HepG2 (cell line): ENCODE measurements at regions not wholly inside any gene's neighbourhood (a gene's known extent, or its start where the extent isn't known, plus 50 kb on each side); places are given as distances from the start of the nearest gene placed in this dataset.

Experiments used
- MXI1 ChIP-seq: IDR thresholded peaks from 3 replicates; pipeline ENCODE4 v1.6.1; 2012; ENCODE audit warnings: low read depth, low read length, inconsistent platforms, borderline replicate concordance
- NFIC ChIP-seq: IDR thresholded peaks from 2 replicates; pipeline ENCODE4 v1.6.1; 2012; ENCODE audit warnings: mild to moderate bottlenecking, low read length, inconsistent platforms
- POLR2AphosphoS5 ChIP-seq: IDR thresholded peaks from 2 replicates; pipeline ENCODE4 v1.6.1; 2012; ENCODE audit warnings: low read depth, low read length
- SOX13 ChIP-seq, 3 experiments: fragments of 450-650 bp in 1 of 3; sonication (generic) in 1 of 3; formaldehyde crosslinking in 1 of 3; IDR thresholded peaks in 2 of 3; conservative IDR thresholded peaks in 1 of 3; 2 replicates each; pipeline versions ENCODE4 v1.5.0 to v1.6.1; 2016 to 2020; ENCODE audit warnings: antibody characterized with exemption in 1 of 3, mild to moderate bottlenecking in 1 of 3, missing compliant biosample characterization in 1 of 3, missing genetic modification reagents in 1 of 3, moderate library complexity in 1 of 3
- TARDBP ChIP-seq: sonication (generic); formaldehyde crosslinking; IDR thresholded peaks from 2 replicates; pipeline ENCODE4 v1.8.0; 2022; ENCODE audit warnings: mild to moderate bottlenecking, missing genetic modification reagents
- YY1 ChIP-seq: IDR thresholded peaks from 2 replicates; pipeline ENCODE4 v1.6.1; 2011; ENCODE audit warnings: low read length, low read depth, moderate library complexity, mild to moderate bottlenecking; ENCODE audit not compliant: insufficient read depth, insufficient replicate concordance
- TF ChIP-seq, protein P1 (sequence below): sonication (generic); formaldehyde crosslinking; IDR thresholded peaks from 2 replicates; pipeline ENCODE4 v1.4.0; 2020; ENCODE audit warnings: missing genetic modification reagents, low read depth, mild to moderate bottlenecking, borderline replicate concordance
- TF ChIP-seq, protein P2 (sequence below): sonication (generic); formaldehyde crosslinking; IDR thresholded peaks from 2 replicates; pipeline ENCODE4 v1.5.0; 2020; ENCODE audit warnings: missing genetic modification reagents
- TF ChIP-seq, protein P3 (sequence below): sonication (generic); formaldehyde crosslinking; IDR thresholded peaks from 2 replicates; pipeline ENCODE4 v1.4.0; 2020; ENCODE audit warnings: mild to moderate bottlenecking, missing genetic modification reagents
- TF ChIP-seq, protein P4 (sequence below): sonication (generic); formaldehyde crosslinking; IDR thresholded peaks from 2 replicates; pipeline ENCODE4 v1.5.0; 2020; ENCODE audit warnings: mild to moderate bottlenecking, missing genetic modification reagents, moderate library complexity

DNA sequence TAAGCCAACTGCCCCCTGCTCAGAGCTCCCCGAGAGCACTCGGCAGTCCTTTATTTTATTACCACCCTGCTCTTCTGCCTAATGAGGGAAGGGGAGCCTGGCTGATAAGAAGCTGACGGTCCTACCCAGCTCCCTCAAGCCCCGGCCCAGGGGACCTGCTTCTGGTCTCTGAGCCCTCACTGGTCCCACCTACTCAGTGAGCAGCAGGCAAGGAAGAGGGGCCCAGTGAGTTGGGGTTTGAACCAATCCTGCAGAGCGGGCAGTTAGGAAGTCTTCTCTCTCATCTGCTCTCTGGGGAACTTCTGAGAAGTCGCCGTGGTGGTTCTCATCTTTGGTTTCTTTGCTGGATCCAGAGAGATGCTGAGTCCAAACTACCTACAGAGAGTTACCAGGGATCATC lies 218.9 kb downstream of the NDUFA10 start:
- TF ChIP-seq MXI1 (no peak), YY1 (no peak), TARDBP (no peak), POLR2AphosphoS5 (no peak), SOX13 (IDR thresholded peaks at IDR 0.05) (no peak), SOX13 (CRISPR knock-in tag; conservative IDR thresholded peaks at IDR 0.05 in 1 of 2, IDR thresholded peaks at IDR 0.05 in 1 of 2) (no peak), NFIC (no peak)
- TF ChIP-seq, protein P1, sequence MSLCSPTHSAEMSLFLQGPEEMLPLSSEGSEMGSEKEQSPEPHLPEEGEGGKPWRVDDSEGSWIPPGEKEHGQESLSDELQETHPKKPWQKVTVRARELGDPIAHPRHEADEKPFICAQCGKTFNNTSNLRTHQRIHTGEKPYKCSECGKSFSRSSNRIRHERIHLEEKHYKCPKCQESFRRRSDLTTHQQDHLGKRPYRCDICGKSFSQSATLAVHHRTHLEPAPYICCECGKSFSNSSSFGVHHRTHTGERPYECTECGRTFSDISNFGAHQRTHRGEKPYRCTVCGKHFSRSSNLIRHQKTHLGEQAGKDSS (CRISPR knock-in tag), result no peak
- TF ChIP-seq, protein P2, sequence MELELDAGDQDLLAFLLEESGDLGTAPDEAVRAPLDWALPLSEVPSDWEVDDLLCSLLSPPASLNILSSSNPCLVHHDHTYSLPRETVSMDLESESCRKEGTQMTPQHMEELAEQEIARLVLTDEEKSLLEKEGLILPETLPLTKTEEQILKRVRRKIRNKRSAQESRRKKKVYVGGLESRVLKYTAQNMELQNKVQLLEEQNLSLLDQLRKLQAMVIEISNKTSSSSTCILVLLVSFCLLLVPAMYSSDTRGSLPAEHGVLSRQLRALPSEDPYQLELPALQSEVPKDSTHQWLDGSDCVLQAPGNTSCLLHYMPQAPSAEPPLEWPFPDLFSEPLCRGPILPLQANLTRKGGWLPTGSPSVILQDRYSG (CRISPR knock-in tag), result no peak
- TF ChIP-seq, protein P3, sequence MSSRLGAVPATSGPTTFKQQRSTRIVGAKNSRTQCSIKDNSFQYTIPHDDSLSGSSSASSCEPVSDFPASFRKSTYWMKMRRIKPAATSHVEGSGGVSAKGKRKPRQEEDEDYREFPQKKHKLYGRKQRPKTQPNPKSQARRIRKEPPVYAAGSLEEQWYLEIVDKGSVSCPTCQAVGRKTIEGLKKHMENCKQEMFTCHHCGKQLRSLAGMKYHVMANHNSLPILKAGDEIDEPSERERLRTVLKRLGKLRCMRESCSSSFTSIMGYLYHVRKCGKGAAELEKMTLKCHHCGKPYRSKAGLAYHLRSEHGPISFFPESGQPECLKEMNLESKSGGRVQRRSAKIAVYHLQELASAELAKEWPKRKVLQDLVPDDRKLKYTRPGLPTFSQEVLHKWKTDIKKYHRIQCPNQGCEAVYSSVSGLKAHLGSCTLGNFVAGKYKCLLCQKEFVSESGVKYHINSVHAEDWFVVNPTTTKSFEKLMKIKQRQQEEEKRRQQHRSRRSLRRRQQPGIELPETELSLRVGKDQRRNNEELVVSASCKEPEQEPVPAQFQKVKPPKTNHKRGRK, result no peak
- TF ChIP-seq, protein P4, sequence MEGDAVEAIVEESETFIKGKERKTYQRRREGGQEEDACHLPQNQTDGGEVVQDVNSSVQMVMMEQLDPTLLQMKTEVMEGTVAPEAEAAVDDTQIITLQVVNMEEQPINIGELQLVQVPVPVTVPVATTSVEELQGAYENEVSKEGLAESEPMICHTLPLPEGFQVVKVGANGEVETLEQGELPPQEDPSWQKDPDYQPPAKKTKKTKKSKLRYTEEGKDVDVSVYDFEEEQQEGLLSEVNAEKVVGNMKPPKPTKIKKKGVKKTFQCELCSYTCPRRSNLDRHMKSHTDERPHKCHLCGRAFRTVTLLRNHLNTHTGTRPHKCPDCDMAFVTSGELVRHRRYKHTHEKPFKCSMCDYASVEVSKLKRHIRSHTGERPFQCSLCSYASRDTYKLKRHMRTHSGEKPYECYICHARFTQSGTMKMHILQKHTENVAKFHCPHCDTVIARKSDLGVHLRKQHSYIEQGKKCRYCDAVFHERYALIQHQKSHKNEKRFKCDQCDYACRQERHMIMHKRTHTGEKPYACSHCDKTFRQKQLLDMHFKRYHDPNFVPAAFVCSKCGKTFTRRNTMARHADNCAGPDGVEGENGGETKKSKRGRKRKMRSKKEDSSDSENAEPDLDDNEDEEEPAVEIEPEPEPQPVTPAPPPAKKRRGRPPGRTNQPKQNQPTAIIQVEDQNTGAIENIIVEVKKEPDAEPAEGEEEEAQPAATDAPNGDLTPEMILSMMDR (CRISPR knock-in tag), result no peak
